Psoas muscle (tissue), 7 donors: ENCODE measurements at regions not wholly inside any gene's neighbourhood (a gene's known extent, or its start where the extent isn't known, plus 50 kb on each side); places are given as distances from the start of the nearest gene placed in this dataset.

ENCODE experiments used
- ATAC-seq, 4 donors: fragments of 200-7000 bp; cut with Tn5 transposase; one replicate each; pipeline ENCODE4 v1.9.1; 2020; ENCODE audit warnings: moderate library complexity in 3 of 4, mild to moderate bottlenecking in 2 of 4
- DNase-seq, 2 donors: peaks; one replicate each; pipeline ENCODE4 v3.0.0-alpha.2; 2020
- H3K27ac ChIP-seq: fragments of 200-600 bp; one replicate; pipeline ENCODE4 v1.8.0; 2022
- H3K27me3 ChIP-seq, 3 donors: fragments of 200-600 bp in 1 of 3; one replicate each; pipeline versions ENCODE4 v1.6.1 to v1.8.0; 2013 to 2022; ENCODE audit warnings: low read length in 2 of 3, mild to moderate bottlenecking in 2 of 3, moderate library complexity in 1 of 3; ENCODE audit not compliant: insufficient read depth in 3 of 3
- H3K36me3 ChIP-seq, 2 donors: fragments of 200-600 bp in 1 of 2; one replicate each; pipeline versions ENCODE4 v1.6.1 to v1.8.0; 2013 to 2022; ENCODE audit warnings: low read depth in 1 of 2, mild to moderate bottlenecking in 1 of 2, moderate library complexity in 1 of 2; ENCODE audit not compliant: insufficient read depth in 1 of 2
- H3K4me1 ChIP-seq: fragments of 200-600 bp; one replicate; pipeline ENCODE4 v1.8.0; 2022
- H3K4me3 ChIP-seq: fragments of 200-600 bp; one replicate; pipeline ENCODE4 v1.8.0; 2022; ENCODE audit warnings: mild to moderate bottlenecking
- H3K9me3 ChIP-seq: fragments of 200-600 bp; one replicate; pipeline ENCODE4 v1.8.0; 2022
- WGBS, 3 donors: extraction: QIAGEN DNeasy Blood & Tissue Kit; methylation state at CpG; one replicate each; pipeline versions ENCODE4 v1.1.6 to v1.1.7; 2013; 5-methylcytosine and 5-hydroxymethylcytosine counted together
- intact Hi-C, 2 donors: fragments of 100-400 bp; cut with DNase I; formaldehyde crosslinking; loops; one replicate each; pipeline versions ENCODE4 v1.11.0 to v1.14.2; 2022
- TF ChIP-seq, protein P1 (sequence below): fragments of 200-600 bp; IDR thresholded peaks from one replicate; pipeline ENCODE4 v1.8.0; 2022; ENCODE audit warnings: antibody characterized with exemption
- donor health status: healthy with polysubstance abuse.
- donor health status: DM: no; HTN: no; CAD: no; lungs with moderate emphysema.
- donor health status: Bipolar disorder and iron deficiency.
- donor health status: healthy.
- donor health status: DM: yes; HTN: yes; CAD: no.
- donor health status: DM: no; HTN: no; CAD: no.
- donor health status: DM: yes; HTN: yes; CAD: no.

DNA sequence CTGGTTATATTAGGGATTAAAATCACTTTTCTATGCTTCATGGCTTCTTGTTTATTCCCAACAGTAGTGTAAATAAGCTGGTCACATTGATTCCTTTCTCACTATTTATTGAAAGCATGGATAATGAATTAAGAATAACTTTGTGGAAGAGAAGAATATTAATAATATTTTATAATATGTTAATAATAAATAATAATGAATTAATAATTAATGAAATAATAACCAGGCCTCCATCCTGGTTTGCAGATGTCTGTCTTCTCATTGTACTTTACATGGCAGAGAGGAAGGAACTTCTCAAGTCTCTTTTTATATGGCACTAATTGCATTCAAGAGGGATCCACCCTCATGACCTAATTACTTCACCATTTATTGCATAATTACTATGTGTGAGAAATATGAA, 473.5 kb downstream of the PTPRC start:
- H3K36me3 ChIP-seq: no peaks in the 10 kb centered on the region
- H3K27me3 ChIP-seq: no peaks in the 10 kb centered on the region
- DNase-seq (no peak), ATAC-seq (no peak)
- TF ChIP-seq, protein P1, sequence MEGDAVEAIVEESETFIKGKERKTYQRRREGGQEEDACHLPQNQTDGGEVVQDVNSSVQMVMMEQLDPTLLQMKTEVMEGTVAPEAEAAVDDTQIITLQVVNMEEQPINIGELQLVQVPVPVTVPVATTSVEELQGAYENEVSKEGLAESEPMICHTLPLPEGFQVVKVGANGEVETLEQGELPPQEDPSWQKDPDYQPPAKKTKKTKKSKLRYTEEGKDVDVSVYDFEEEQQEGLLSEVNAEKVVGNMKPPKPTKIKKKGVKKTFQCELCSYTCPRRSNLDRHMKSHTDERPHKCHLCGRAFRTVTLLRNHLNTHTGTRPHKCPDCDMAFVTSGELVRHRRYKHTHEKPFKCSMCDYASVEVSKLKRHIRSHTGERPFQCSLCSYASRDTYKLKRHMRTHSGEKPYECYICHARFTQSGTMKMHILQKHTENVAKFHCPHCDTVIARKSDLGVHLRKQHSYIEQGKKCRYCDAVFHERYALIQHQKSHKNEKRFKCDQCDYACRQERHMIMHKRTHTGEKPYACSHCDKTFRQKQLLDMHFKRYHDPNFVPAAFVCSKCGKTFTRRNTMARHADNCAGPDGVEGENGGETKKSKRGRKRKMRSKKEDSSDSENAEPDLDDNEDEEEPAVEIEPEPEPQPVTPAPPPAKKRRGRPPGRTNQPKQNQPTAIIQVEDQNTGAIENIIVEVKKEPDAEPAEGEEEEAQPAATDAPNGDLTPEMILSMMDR: no peak
- intact Hi-C loops: no loop called here
- H3K4me3 ChIP-seq: no peak overlapping the region
- H3K9me3 ChIP-seq: peaks cover 8% of the 10 kb centered on the region
- no peaks in the 10 kb centered on the region for H3K4me1 ChIP-seq
- H3K27ac ChIP-seq: no peak overlapping the region

DNA sequence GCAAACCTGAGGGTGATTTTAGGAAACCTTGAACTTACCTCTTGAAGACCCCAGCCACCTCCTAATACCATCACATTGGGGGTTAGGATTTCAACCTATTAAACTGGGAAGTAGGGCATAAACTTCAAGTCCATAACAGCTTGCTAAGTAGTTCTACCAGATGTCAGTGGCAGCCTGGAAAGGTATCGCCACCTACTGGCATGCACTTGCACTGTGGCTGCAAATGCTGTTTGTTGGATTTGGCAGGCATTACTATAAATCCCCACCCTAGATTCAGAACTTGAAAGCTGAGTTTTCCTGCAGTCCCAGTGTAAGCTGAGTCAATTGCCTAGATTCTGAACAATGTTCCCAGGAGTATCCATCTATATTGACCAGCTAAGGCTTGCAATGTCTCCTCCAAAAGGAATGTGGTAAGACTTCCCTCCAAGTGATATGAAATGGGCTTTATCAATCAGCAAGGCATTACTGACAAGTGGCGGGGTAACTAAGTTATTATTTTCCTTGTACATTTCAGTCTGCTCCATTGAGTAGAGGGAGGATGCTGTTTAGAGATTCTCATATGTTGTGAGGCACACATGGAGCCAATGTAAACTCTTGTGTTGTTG, 474.5 kb downstream of the PTPRC start:
- Histone ChIP-seq H3K27me3 (no peaks in the 10 kb centered on the region), H3K36me3 (no peaks in the 10 kb centered on the region), H3K27ac (no peak overlapping the region), H3K9me3 (peaks cover 8% of the 10 kb centered on the region), H3K4me1 (no peaks in the 10 kb centered on the region), H3K4me3 (no peak overlapping the region)
- DNase-seq: no peak
- 79 to 88% (median 83%) methylated on average over 2 of the region's 2 CpGs for WGBS, 3 donors
- no peak for ATAC-seq
- intact Hi-C loops: no loop called here
- TF ChIP-seq, protein P1: peak; percentile 40

DNA sequence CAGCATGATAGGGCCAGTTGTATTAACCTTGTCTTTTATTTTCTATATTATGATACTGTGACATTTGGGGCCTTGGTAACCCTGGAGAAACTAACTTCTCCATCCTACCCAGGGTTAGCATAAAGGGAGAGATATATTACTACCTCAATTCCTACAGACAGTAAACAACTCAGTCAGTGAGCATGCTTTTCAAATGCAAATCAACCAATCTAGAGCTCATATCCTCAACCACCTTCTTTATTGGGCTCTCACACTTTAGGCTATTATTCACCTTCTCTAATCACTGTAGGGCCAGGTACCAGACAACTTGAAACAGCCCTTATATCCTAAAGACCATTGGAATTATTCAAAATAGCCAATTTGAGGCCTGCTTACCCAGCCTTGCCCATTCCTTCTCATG, 477.6 kb downstream of the PTPRC start:
- H3K36me3 ChIP-seq: no peaks in the 10 kb centered on the region
- DNase-seq: no peak
- no peaks in the 10 kb centered on the region for H3K4me1 ChIP-seq
- no peak overlapping the region for H3K27ac ChIP-seq
- no peaks in the 10 kb centered on the region for H3K27me3 ChIP-seq
- TF ChIP-seq, protein P1: no peak
- no peak overlapping the region for H3K4me3 ChIP-seq
- H3K9me3 ChIP-seq: peaks cover 8% of the 10 kb centered on the region
- ATAC-seq: no peak
- intact Hi-C loops: no loop called here

DNA sequence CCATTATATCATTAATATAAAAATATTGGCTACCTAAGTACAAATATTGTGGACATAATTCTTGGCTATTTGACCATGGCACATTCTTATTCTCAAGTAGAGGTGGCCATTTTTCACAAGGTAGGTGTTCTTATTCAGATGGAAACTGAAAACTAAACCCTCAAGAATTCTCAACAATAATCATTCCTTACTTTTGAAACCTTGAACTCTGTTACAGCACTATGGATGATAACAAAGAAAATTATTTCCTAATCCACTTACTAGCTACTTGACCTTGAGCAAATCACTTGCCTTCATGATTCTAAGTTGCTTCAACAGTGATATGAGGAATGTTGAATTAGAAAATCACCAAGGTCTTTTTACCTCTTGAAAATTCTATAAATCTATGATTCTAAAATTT, 482.2 kb downstream of the PTPRC start:
- Histone ChIP-seq H3K9me3 (no peaks in the 10 kb centered on the region), H3K4me3 (no peak overlapping the region), H3K36me3 (no peaks in the 10 kb centered on the region), H3K27me3 (no peaks in the 10 kb centered on the region), H3K27ac (no peak overlapping the region), H3K4me1 (no peaks in the 10 kb centered on the region)
- TF ChIP-seq, protein P1: no peak
- ATAC-seq: no peak
- no peak for DNase-seq
- intact Hi-C loops: no loop called here

DNA sequence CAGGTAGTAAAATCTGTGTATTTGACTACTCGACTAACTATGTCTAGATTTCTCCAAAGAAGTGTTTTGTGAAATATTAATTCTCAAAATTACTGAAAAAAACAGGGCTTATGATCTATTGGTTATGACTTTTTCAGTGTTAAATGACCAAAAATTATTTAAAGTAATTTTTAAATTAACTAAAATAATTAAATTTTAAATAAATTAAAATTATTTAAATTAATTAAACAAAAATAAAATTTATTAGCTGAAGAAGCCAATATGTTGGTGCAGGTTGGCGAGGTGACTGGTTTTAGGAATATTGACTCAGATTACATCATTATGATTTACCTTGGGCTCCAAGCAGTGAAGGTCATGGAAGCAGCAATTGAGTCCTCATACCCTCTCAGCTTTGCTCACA, 483.2 kb downstream of the PTPRC start:
- Histone ChIP-seq H3K27ac (no peak overlapping the region), H3K36me3 (no peaks in the 10 kb centered on the region), H3K27me3 (no peaks in the 10 kb centered on the region), H3K4me3 (no peak overlapping the region), H3K4me1 (no peaks in the 10 kb centered on the region), H3K9me3 (no peaks in the 10 kb centered on the region)
- WGBS, 3 donors: 76 to 92% (median 77%) methylated on average over 2 of the region's 2 CpGs
- DNase-seq: no peak
- no peak for ATAC-seq
- TF ChIP-seq, protein P1: no peak
- intact Hi-C loops: no loop called here
